ENCODE measurements at regions not wholly inside any gene's neighbourhood (a gene's known extent, or its start where the extent isn't known, plus 50 kb on each side); places are given as distances from the start of the nearest gene placed in this dataset.

GRCh38 chr11:134554106-134554505 lies 142.1 kb upstream of the B3GAT1 start:
- H3K4me3 Mint-ChIP-seq: no peak overlapping the region
- peaks cover 6% of the 10 kb centered on the region for H3K27me3 Mint-ChIP-seq
- no peaks in the 10 kb centered on the region for H3K36me3 Mint-ChIP-seq (ENCODE audit: low read depth)
- DNase-seq (no peak), ATAC-seq (no peak)
- no peaks in the 10 kb centered on the region for H3K9me3 Mint-ChIP-seq
- H3K27ac Mint-ChIP-seq: no peak overlapping the region
- no peaks in the 10 kb centered on the region for H3K4me1 Mint-ChIP-seq

DNA sequence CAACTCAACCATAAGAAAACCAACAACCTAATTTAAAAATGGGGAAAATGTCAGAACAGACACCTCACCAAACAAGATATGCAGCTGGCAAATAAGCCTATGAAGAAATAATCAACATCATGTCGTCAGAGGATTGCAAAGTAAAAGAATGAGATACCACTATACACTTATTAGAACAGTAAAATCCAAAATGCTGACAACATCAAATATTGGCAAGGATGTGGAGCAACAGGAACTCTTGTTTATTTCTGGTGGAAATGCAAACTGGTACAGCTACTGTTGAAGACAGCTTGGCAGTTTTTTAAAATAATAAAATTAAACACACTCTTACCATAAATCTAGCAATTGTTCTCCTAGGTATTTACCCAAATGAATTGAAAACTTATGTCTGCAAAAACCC lies 140.7 kb upstream of the B3GAT1 start:
- H3K27ac Mint-ChIP-seq: no peak overlapping the region
- H3K4me1 Mint-ChIP-seq: no peaks in the 10 kb centered on the region
- peaks cover 6% of the 10 kb centered on the region for H3K27me3 Mint-ChIP-seq
- H3K36me3 Mint-ChIP-seq (ENCODE audit: low read depth): no peaks in the 10 kb centered on the region
- H3K4me3 Mint-ChIP-seq: no peak overlapping the region
- no peak for DNase-seq
- ATAC-seq: no peak
- no peaks in the 10 kb centered on the region for H3K9me3 Mint-ChIP-seq

DNA sequence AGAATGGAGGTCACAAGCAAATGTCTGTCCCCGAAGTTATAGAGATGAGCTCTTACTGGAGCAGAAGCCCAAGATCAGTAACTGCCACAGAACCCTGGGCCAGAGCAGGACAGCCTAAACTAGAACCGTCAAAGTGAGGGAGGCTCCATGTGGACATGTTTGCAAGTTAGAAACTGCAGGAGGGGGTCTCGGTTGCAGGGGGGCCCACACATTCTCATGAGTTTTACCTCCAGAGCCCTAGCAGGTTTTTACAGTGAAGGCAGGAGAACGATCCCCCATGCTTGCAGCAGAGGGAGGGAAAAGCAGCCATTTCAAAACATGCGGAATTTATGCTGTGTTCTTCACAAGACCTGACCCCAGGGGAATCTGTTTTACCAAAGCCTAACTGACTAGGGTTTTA lies 133.5 kb upstream of the B3GAT1 start:
- DNase-seq (no peak), ATAC-seq (no peak)
- Mint-ChIP-seq H3K36me3 (ENCODE audit: low read depth) (no peaks in the 10 kb centered on the region), H3K4me1 (no peaks in the 10 kb centered on the region), H3K4me3 (no peak overlapping the region), H3K27me3 (peaks cover 21% of the 10 kb centered on the region), H3K27ac (no peak overlapping the region), H3K9me3 (no peaks in the 10 kb centered on the region)

GRCh38 chr11:134544095-134544815 lies 132.2 kb upstream of the B3GAT1 start:
- no peak overlapping the region for H3K27ac Mint-ChIP-seq
- no peaks in the 10 kb centered on the region for H3K4me1 Mint-ChIP-seq
- DNase-seq: no peak
- no peaks in the 10 kb centered on the region for H3K9me3 Mint-ChIP-seq
- no peaks in the 10 kb centered on the region for H3K36me3 Mint-ChIP-seq (ENCODE audit: low read depth)
- peaks cover 21% of the 10 kb centered on the region for H3K27me3 Mint-ChIP-seq
- no peak overlapping the region for H3K4me3 Mint-ChIP-seq
- no peak for ATAC-seq

GRCh38 chr11:134543645-134544044 lies 131.6 kb upstream of the B3GAT1 start:
- Mint-ChIP-seq H3K27me3 (peaks cover 21% of the 10 kb centered on the region), H3K36me3 (ENCODE audit: low read depth) (no peaks in the 10 kb centered on the region), H3K4me3 (no peak overlapping the region), H3K4me1 (no peaks in the 10 kb centered on the region), H3K27ac (no peak overlapping the region), H3K9me3 (no peaks in the 10 kb centered on the region)
- ATAC-seq (no peak), DNase-seq (no peak)

GRCh38 chr11:134543241-134543640 lies 131.2 kb upstream of the B3GAT1 start:
- ATAC-seq: no peak

DNA sequence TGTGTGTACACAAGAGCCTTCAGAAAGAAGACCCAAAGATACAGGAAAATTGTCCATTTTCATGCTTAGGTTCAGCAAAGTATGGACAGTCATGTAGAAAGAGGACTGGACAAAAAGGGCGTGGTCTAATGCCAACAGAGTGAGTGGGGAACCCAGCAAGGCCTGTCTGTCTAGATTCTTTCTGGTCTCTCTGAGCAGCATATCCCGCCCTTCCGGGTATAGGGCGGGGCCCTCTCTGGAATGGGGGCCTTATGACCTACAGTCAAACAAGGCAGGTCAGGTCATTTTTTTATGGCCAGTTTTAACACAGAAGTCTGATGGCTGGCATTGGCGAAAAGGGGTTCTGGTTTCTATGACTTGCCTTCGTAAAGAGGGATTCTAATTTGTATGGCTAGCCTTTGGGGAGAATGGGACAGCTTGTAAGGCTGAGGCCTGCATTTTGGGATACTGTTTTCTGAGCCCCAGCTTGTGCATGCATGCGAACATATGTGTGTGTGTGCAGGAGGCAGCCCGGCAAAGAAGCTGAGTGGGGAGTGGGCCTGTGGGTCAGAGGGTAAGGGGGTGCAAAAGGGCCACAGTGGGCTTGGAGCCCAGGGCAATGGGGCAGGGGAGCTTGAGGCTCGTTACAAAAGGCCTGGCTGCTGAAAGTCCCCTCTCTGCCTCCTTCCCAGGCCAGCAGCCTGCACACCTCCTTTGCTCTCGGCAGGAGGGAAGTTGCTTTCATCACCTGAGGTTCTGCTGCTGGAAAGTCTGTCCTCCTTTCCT lies 130.5 kb upstream of the B3GAT1 start:
- H3K36me3 Mint-ChIP-seq (ENCODE audit: low read depth): no peaks in the 10 kb centered on the region
- H3K4me3 Mint-ChIP-seq: no peak overlapping the region
- peaks cover 29% of the 10 kb centered on the region for H3K27me3 Mint-ChIP-seq
- no peak overlapping the region for H3K27ac Mint-ChIP-seq
- DNase-seq (no peak), ATAC-seq (no peak)
- H3K9me3 Mint-ChIP-seq: no peaks in the 10 kb centered on the region
- H3K4me1 Mint-ChIP-seq: no peaks in the 10 kb centered on the region

More at GRCh38 chr11:134543241-134543640, 131.2 kb upstream of the B3GAT1 start:
- no peaks in the 10 kb centered on the region for H3K36me3 Mint-ChIP-seq (ENCODE audit: low read depth)
- H3K4me1 Mint-ChIP-seq: no peaks in the 10 kb centered on the region
- no peak overlapping the region for H3K4me3 Mint-ChIP-seq
- peaks cover 25% of the 10 kb centered on the region for H3K27me3 Mint-ChIP-seq
- no peak overlapping the region for H3K27ac Mint-ChIP-seq
- DNase-seq: no peak
- H3K9me3 Mint-ChIP-seq: no peaks in the 10 kb centered on the region

DNA sequence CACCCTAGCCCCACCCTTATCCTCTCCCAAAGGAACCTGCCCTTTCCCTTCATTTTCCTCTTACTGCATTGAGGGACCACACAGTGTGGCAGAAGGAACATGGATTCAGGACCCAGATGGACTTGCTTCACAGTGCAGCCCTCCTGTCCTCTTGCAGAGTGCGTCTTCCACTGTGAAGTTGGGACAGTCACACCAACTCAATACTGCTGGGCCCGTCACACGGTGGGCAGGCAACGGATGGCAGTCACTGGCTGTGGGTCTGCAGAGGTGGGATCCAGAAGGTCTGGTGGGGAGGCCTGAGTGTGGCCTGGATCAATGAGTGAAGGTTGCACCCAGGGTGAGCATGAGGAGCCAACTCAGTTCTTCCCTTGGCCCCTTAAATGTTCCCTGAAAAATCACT lies 129.9 kb upstream of the B3GAT1 start:
- ATAC-seq (no peak), DNase-seq (no peak)
- no peak overlapping the region for H3K27ac Mint-ChIP-seq
- no peaks in the 10 kb centered on the region for H3K4me1 Mint-ChIP-seq
- H3K4me3 Mint-ChIP-seq: no peak overlapping the region
- H3K36me3 Mint-ChIP-seq (ENCODE audit: low read depth): no peaks in the 10 kb centered on the region
- peaks cover 27% of the 10 kb centered on the region for H3K27me3 Mint-ChIP-seq
- H3K9me3 Mint-ChIP-seq: no peaks in the 10 kb centered on the region

- DNase-seq (no peak), ATAC-seq (no peak)
- H3K9me3 Mint-ChIP-seq: no peaks in the 10 kb centered on the region
- H3K27me3 Mint-ChIP-seq: peaks cover 30% of the 10 kb centered on the region
- no peaks in the 10 kb centered on the region for H3K4me1 Mint-ChIP-seq
- H3K27ac Mint-ChIP-seq: no peak overlapping the region
- H3K4me3 Mint-ChIP-seq: no peak overlapping the region
- no peaks in the 10 kb centered on the region for H3K36me3 Mint-ChIP-seq (ENCODE audit: low read depth)
Observed at GRCh38 chr11:134541355-134541754, 129.3 kb upstream of the B3GAT1 start.

DNA sequence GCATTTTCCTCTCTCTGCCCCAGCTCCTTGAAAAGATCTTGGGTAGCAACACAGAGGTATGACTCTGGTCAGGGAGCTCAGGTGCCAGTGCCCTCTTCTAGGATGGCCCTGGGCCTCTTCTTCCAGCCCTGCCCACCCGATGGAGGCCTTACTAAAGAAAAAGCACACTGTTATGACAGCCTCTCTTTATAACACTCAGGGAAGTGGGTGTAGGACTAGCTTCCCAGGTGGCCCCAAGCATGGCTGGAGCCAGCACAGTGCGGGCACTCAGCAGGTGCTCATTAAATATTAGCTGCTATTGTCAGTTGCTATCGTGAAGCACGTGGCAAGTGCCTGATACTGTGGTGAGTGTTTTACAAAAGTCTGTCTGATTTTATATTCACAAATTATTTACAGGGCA lies 127.2 kb upstream of the B3GAT1 start:
- ATAC-seq (no peak), DNase-seq (no peak)
- Mint-ChIP-seq H3K36me3 (ENCODE audit: low read depth) (no peaks in the 10 kb centered on the region), H3K4me1 (no peaks in the 10 kb centered on the region), H3K9me3 (no peaks in the 10 kb centered on the region), H3K27ac (no peak overlapping the region), H3K4me3 (no peak overlapping the region), H3K27me3 (peaks cover 29% of the 10 kb centered on the region)

- Mint-ChIP-seq H3K9me3 (no peaks in the 10 kb centered on the region), H3K4me3 (no peak overlapping the region), H3K27ac (no peak overlapping the region), H3K36me3 (ENCODE audit: low read depth) (no peaks in the 10 kb centered on the region), H3K4me1 (no peaks in the 10 kb centered on the region), H3K27me3 (peaks cover 24% of the 10 kb centered on the region)
- DNase-seq (no peak), ATAC-seq (no peak)
Observed at GRCh38 chr11:134538742-134539141, 126.7 kb upstream of the B3GAT1 start.

DNA sequence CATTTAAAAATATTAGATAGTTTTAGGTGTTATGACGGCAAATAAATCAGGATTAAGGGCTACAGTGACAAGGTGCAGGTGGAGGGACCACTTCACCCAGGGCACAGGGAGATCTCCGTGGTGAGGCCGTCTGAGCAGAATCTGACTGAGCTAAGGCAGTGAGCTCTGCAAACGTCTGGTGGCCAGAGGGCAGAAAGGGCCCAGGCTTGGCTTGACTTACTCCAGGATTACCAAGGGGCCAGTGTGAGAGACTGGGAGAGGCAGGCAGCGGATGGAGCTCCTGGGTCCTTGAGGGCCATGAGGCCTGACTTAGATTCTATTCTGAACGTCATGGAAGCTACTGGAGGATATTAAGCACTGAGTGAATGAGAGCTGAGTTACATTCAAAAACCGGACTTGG lies 125.9 kb upstream of the B3GAT1 start:
- Mint-ChIP-seq H3K4me1 (no peaks in the 10 kb centered on the region), H3K27ac (no peak overlapping the region), H3K36me3 (ENCODE audit: low read depth) (no peaks in the 10 kb centered on the region), H3K27me3 (peaks cover 22% of the 10 kb centered on the region), H3K9me3 (no peaks in the 10 kb centered on the region), H3K4me3 (no peak overlapping the region)
- ATAC-seq (no peak), DNase-seq (no peak)

DNA sequence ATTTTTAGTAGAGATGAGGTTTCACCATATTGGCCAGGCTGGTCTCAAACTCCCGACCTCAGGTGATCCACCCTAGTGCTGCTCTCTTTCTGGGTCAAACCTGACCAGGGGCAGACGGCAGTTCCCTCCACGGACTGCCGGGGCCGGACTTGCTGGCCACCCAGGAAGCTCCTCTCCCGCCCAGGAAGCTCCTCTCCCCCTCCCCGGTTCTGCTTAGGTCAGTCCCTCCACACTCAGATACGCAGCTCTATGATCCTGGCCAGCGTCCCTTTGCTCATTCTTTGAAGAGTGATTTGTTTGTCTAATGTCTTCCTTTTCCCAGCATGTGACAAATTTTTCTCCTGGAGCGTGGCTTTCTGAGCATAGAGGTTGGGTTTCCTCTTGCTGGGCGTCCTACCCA lies 125.3 kb upstream of the B3GAT1 start:
- H3K27ac Mint-ChIP-seq: no peak overlapping the region
- H3K9me3 Mint-ChIP-seq: no peaks in the 10 kb centered on the region
- no peaks in the 10 kb centered on the region for H3K4me1 Mint-ChIP-seq
- no peaks in the 10 kb centered on the region for H3K36me3 Mint-ChIP-seq (ENCODE audit: low read depth)
- DNase-seq (no peak), ATAC-seq (no peak)
- H3K4me3 Mint-ChIP-seq: no peak overlapping the region
- H3K27me3 Mint-ChIP-seq: peaks cover 22% of the 10 kb centered on the region

GRCh38 chr11:134536677-134537076 lies 124.6 kb upstream of the B3GAT1 start:
- ATAC-seq (no peak), DNase-seq (no peak)
- H3K36me3 Mint-ChIP-seq (ENCODE audit: low read depth): no peaks in the 10 kb centered on the region
- no peaks in the 10 kb centered on the region for H3K4me1 Mint-ChIP-seq
- H3K27ac Mint-ChIP-seq: no peak overlapping the region
- H3K4me3 Mint-ChIP-seq: no peak overlapping the region
- H3K9me3 Mint-ChIP-seq: no peaks in the 10 kb centered on the region
- H3K27me3 Mint-ChIP-seq: peaks cover 22% of the 10 kb centered on the region

GRCh38 chr11:134536219-134536618 lies 124.2 kb upstream of the B3GAT1 start:
- Mint-ChIP-seq H3K36me3 (ENCODE audit: low read depth) (no peaks in the 10 kb centered on the region), H3K27me3 (peaks cover 22% of the 10 kb centered on the region), H3K4me1 (no peaks in the 10 kb centered on the region), H3K9me3 (no peaks in the 10 kb centered on the region), H3K27ac (no peak overlapping the region), H3K4me3 (no peak overlapping the region)
- ATAC-seq (no peak), DNase-seq (no peak)

All from activated naive CD8-positive, alpha-beta T cell treated with anti-CD3 and anti-CD28 coated beads, Interleukin-2, amount 50 U/mL, for 24 hours (primary cell).